CD4-positive, CD25-positive, alpha-beta regulatory T cell (primary cell): ENCODE measurements at regions not wholly inside any gene's neighbourhood (a gene's known extent, or its start where the extent isn't known, plus 50 kb on each side); places are given as distances from the start of the nearest gene placed in this dataset.
"Not testable (repeated sequence)": the region's sequence is repeated elsewhere in the genome, so short reads cannot be mapped to it uniquely, and the experiment has no call there.

Experiments
- ATAC-seq, 2 donors: fragments of 150-1000 bp; cut with Tn5 transposase; one replicate each; pipeline ENCODE4 v1.10.0; 2021; ENCODE audit warnings: low read depth in 2 of 2, moderate number of reproducible peaks in 2 of 2, moderate library complexity in 1 of 2
- DNase-seq, 3 donors: peaks; one replicate each; pipeline versions ENCODE4 v3.0.0 to v3.0.0-alpha.2; 2012 to 2022; ENCODE audit warnings: mixed read lengths in 1 of 3
- H3K27ac ChIP-seq: one replicate; pipeline ENCODE4 v1.7.0; 2013; ENCODE audit warnings: mild to moderate bottlenecking, low read length; ENCODE audit not compliant: insufficient read depth, poor library complexity, severe bottlenecking
- H3K27me3 ChIP-seq: one replicate; pipeline ENCODE4 v1.7.0; 2013; ENCODE audit warnings: low read length; ENCODE audit not compliant: control insufficient read depth, insufficient read depth
- H3K36me3 ChIP-seq: one replicate; pipeline ENCODE4 v1.7.0; 2013; ENCODE audit warnings: mild to moderate bottlenecking, low read length, moderate library complexity; ENCODE audit not compliant: control insufficient read depth, insufficient read depth
- H3K4me1 ChIP-seq: 2 replicates; pipeline ENCODE4 v1.7.0; 2013; ENCODE audit warnings: mild to moderate bottlenecking, low read length; ENCODE audit not compliant: insufficient read depth, control insufficient read depth, poor library complexity, severe bottlenecking
- H3K4me3 ChIP-seq: one replicate; pipeline ENCODE4 v1.7.0; 2013; ENCODE audit warnings: low read depth, mild to moderate bottlenecking, low read length, moderate library complexity
- H3K9me3 ChIP-seq, 2 experiments: 1 replicate in 1 of 2; 2 replicates in 1 of 2; pipeline ENCODE4 v1.7.0; 2013; ENCODE audit warnings: low read length in 2 of 2, mild to moderate bottlenecking in 1 of 2, moderate library complexity in 1 of 2; ENCODE audit not compliant: control insufficient read depth in 2 of 2
- H3K27ac Mint-ChIP-seq, 3 donors: one replicate each; pipeline ENCODE4 v1.8.0; 2020 to 2022; ENCODE audit warnings: mild to moderate bottlenecking in 3 of 3, mixed read lengths in 3 of 3, moderate library complexity in 2 of 3
- H3K27me3 Mint-ChIP-seq: one replicate; pipeline ENCODE4 v1.8.0; 2022; ENCODE audit warnings: mild to moderate bottlenecking, mixed read lengths
- H3K36me3 Mint-ChIP-seq: one replicate; pipeline ENCODE4 v1.8.0; 2020; ENCODE audit warnings: mixed read lengths
- H3K4me1 Mint-ChIP-seq, 4 donors: one replicate each; pipeline ENCODE4 v1.8.0; 2020 to 2022; ENCODE audit warnings: mixed read lengths in 4 of 4, mild to moderate bottlenecking in 1 of 4
- H3K4me3 Mint-ChIP-seq, 4 donors: one replicate each; pipeline ENCODE4 v1.8.0; 2020 to 2022; ENCODE audit warnings: mild to moderate bottlenecking in 4 of 4, mixed read lengths in 4 of 4, moderate library complexity in 3 of 4
- H3K9me3 Mint-ChIP-seq, 7 donors: one replicate each; pipeline ENCODE4 v1.8.0; 2020 to 2022; ENCODE audit warnings: mixed read lengths in 7 of 7, mild to moderate bottlenecking in 3 of 7, moderate library complexity in 2 of 7

GRCh38 chr2:147293991-147294824 is 550.6 kb upstream of the ACVR2A start:
- no peaks in the 10 kb centered on the region for H3K36me3 Mint-ChIP-seq
- Histone ChIP-seq H3K36me3 (no peaks in the 10 kb centered on the region), H3K9me3 (no peaks in the 10 kb centered on the region), H3K4me3 (peak overlapping the region; percentile 47), H3K4me1 (peaks cover 31% of the 10 kb centered on the region), H3K27ac (peak overlapping the region; percentile 17), H3K27me3 (no peaks in the 10 kb centered on the region)
- peak; percentile 26 to 47 for ATAC-seq
- DNase-seq = peak in 1 of 3 donors; percentile 18
- H3K4me3 Mint-ChIP-seq = peak overlapping the region in 2 of 4 donors; percentile 10 to 44
- H3K4me1 Mint-ChIP-seq = peaks cover 9 to 59% (median 38%) of the 10 kb centered on the region in 4 donors
- peak overlapping the region; percentile 4 to 72 (median 68) for H3K27ac Mint-ChIP-seq
- H3K27me3 Mint-ChIP-seq = no peaks in the 10 kb centered on the region
- H3K9me3 Mint-ChIP-seq = peaks cover 0 to 10% (median 2%) of the 10 kb centered on the region in 7 donors

DNA sequence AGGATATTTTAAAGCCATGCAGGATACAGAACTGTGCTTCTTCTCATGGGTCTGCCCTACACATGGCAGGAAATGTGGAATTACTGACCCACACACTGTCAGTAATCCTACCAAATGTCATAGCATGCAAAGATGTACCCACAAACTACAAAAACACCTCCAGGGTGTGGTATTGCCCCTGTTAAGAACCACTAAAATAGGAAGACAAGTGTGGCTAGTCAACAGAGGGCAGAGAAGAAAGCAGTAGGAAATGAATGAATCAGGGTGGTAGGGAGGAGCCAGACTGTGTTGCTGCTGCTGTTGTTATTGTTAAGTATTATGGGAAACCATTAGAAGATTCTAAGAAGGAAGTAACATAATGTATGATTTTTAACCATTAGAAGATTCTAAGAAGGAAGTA is 556.7 kb upstream of the ACVR2A start:
- peak in 2 of 3 donors; percentile 59 to 79 for DNase-seq
- Histone ChIP-seq H3K4me1 (peaks cover 14% of the 10 kb centered on the region), H3K4me3 (peak overlapping the region; percentile 9), H3K9me3 (no peaks in the 10 kb centered on the region), H3K27me3 (no peaks in the 10 kb centered on the region), H3K36me3 (no peaks in the 10 kb centered on the region), H3K27ac (no peak overlapping the region)
- Mint-ChIP-seq H3K4me1 (peaks cover 3 to 22% (median 16%) of the 10 kb centered on the region in 4 donors), H3K36me3 (no peaks in the 10 kb centered on the region), H3K4me3 (peak overlapping the region in 3 of 4 donors; percentile 0 to 23 (median 22)), H3K27ac (peak overlapping the region; percentile 0 to 88 (median 44)), H3K27me3 (no peaks in the 10 kb centered on the region), H3K9me3 (peaks cover 0 to 5% (median 0%) of the 10 kb centered on the region in 7 donors)
- ATAC-seq = peak; percentile 90 to 98

DNA sequence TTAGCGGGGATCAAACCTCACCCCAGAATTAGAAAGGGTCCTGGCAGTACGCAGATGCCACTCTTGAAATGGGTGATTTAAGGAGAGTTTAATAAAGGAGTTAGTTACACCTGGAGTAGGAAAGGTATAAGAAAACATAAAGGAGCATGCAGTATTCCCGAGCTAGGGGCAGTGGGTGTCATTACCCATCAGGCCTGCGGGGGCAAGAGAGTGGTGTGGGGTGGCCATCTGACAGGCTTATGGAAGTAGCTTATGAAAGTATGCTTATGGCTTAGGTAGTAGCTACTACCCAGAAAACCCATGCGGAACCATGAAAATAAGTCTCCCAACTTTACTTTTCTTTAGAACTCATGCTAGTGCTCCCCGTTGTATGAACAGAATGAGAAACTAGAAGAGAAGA is 568.9 kb upstream of the ACVR2A start:
- Mint-ChIP-seq H3K4me1 (peaks cover 0 to 3% (median 0%) of the 10 kb centered on the region in 4 donors), H3K27ac (no peak overlapping the region), H3K36me3 (no peaks in the 10 kb centered on the region), H3K9me3 (peaks cover 0 to 12% (median 4%) of the 10 kb centered on the region in 7 donors), H3K4me3 (no peak overlapping the region), H3K27me3 (peaks cover 4% of the 10 kb centered on the region)
- no peaks in the 10 kb centered on the region for H3K9me3 ChIP-seq
- no peak overlapping the region for H3K4me3 ChIP-seq
- ATAC-seq (no peak), DNase-seq (no peak)
- no peaks in the 10 kb centered on the region for H3K27me3 ChIP-seq
- H3K4me1 ChIP-seq = no peaks in the 10 kb centered on the region
- no peaks in the 10 kb centered on the region for H3K36me3 ChIP-seq
- no peak overlapping the region for H3K27ac ChIP-seq

DNA sequence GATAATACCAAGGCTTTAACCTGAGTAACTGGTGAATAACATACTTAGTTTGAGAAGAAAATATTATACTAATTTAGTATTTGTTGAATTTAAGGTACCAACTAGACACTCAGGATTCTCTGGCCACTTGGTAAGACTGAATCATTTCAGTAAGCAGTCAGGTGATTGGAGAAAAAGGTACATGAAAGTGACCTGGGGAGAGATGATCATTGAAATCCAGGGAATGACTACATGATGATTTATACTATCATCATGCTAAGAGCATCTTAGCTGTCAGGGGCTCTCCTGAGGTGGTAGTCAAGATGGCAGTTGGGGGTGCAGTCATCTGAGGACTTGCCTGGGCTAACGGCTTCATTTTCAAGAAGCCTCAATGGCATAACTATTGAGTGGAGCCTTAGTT is 571.2 kb upstream of the ACVR2A start:
- no peak overlapping the region for H3K27ac ChIP-seq
- H3K36me3 ChIP-seq = no peaks in the 10 kb centered on the region
- no peak for ATAC-seq
- no peak for DNase-seq
- peaks cover 0 to 3% (median 0%) of the 10 kb centered on the region in 4 donors for H3K4me1 Mint-ChIP-seq
- H3K27me3 ChIP-seq = no peaks in the 10 kb centered on the region
- H3K9me3 ChIP-seq = peaks cover 0 to 3% of the 10 kb centered on the region in 2 experiments
- no peak overlapping the region for H3K27ac Mint-ChIP-seq
- no peaks in the 10 kb centered on the region for H3K36me3 Mint-ChIP-seq
- no peak overlapping the region for H3K4me3 Mint-ChIP-seq
- H3K4me1 ChIP-seq = no peaks in the 10 kb centered on the region
- H3K27me3 Mint-ChIP-seq = peaks cover 4% of the 10 kb centered on the region
- H3K9me3 Mint-ChIP-seq = peaks cover 6 to 24% (median 6%) of the 10 kb centered on the region in 7 donors
- no peak overlapping the region for H3K4me3 ChIP-seq

GRCh38 chr2:147273106-147273505 is 571.7 kb upstream of the ACVR2A start:
- Mint-ChIP-seq H3K9me3 (peaks cover 6 to 26% (median 6%) of the 10 kb centered on the region in 7 donors), H3K27ac (no peak overlapping the region), H3K27me3 (peaks cover 4% of the 10 kb centered on the region), H3K4me1 (peaks cover 0 to 3% (median 0%) of the 10 kb centered on the region in 4 donors), H3K4me3 (no peak overlapping the region), H3K36me3 (no peaks in the 10 kb centered on the region)
- ATAC-seq (no peak), DNase-seq (no peak)
- Histone ChIP-seq H3K4me1 (no peaks in the 10 kb centered on the region), H3K9me3 (peaks cover 0 to 3% of the 10 kb centered on the region in 2 experiments), H3K36me3 (no peaks in the 10 kb centered on the region), H3K27me3 (no peaks in the 10 kb centered on the region), H3K27ac (no peak overlapping the region), H3K4me3 (no peak overlapping the region)

DNA sequence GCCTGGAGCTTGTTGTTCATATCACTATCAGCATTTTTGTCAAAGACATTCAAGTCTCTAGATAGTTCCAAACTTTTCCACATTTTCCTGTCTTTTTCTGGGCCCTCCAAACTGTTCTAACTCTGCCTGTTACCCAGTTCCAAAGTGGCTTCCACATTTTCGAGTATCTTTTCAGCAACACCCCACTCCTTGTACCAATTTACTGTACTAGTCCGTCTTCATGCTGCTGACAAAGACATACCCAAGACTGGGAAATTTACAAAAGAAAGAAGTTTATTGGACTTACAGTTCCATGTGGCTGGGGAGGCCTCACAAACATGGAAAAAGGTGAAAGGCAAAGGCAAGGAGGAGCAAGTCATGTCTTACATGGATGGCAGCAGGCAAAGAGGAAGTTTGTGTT is 575.2 kb upstream of the ACVR2A start:
- H3K27me3 Mint-ChIP-seq, ATAC-seq, H3K9me3 ChIP-seq, H3K27me3 ChIP-seq, H3K27ac ChIP-seq, H3K27ac Mint-ChIP-seq, H3K4me1 ChIP-seq, DNase-seq, H3K36me3 Mint-ChIP-seq, H3K36me3 ChIP-seq, H3K4me1 Mint-ChIP-seq, H3K4me3 ChIP-seq, H3K4me3 Mint-ChIP-seq: not testable (repeated sequence)
- peaks cover 2 to 31% (median 6%) of the 10 kb centered on the region in 7 donors for H3K9me3 Mint-ChIP-seq

- H3K4me3 Mint-ChIP-seq = no peak overlapping the region
- no peaks in the 10 kb centered on the region for H3K9me3 ChIP-seq
- no peak for ATAC-seq
- H3K27ac ChIP-seq = no peak overlapping the region
- H3K4me1 ChIP-seq = no peaks in the 10 kb centered on the region
- no peaks in the 10 kb centered on the region for H3K27me3 Mint-ChIP-seq
- no peaks in the 10 kb centered on the region for H3K4me1 Mint-ChIP-seq
- H3K27ac Mint-ChIP-seq = no peak overlapping the region
- DNase-seq = no peak
- no peaks in the 10 kb centered on the region for H3K36me3 Mint-ChIP-seq
- H3K36me3 ChIP-seq = no peaks in the 10 kb centered on the region
- peaks cover 0 to 6% (median 5%) of the 10 kb centered on the region in 7 donors for H3K9me3 Mint-ChIP-seq
- H3K4me3 ChIP-seq = no peak overlapping the region
- H3K27me3 ChIP-seq = no peaks in the 10 kb centered on the region
These were observed 584.6 kb upstream of the ACVR2A start for GRCh38 chr2:147260241-147260640.

GRCh38 chr2:147255812-147256211 is 589.0 kb upstream of the ACVR2A start:
- peaks cover 0 to 8% (median 4%) of the 10 kb centered on the region in 7 donors for H3K9me3 Mint-ChIP-seq

More at GRCh38 chr2:147255812-147256211, 589.0 kb upstream of the ACVR2A start:
- peaks cover 0 to 5% of the 10 kb centered on the region in 2 experiments for H3K9me3 ChIP-seq
- H3K4me1 ChIP-seq = no peaks in the 10 kb centered on the region
- no peak overlapping the region for H3K27ac ChIP-seq
- no peak overlapping the region for H3K27ac Mint-ChIP-seq
- no peaks in the 10 kb centered on the region for H3K4me1 Mint-ChIP-seq
- H3K27me3 Mint-ChIP-seq = peaks cover 3% of the 10 kb centered on the region
- ATAC-seq (no peak), DNase-seq (no peak)
- H3K4me3 ChIP-seq = no peak overlapping the region
- H3K4me3 Mint-ChIP-seq = no peak overlapping the region
- H3K27me3 ChIP-seq = no peaks in the 10 kb centered on the region
- no peaks in the 10 kb centered on the region for H3K36me3 Mint-ChIP-seq
- no peaks in the 10 kb centered on the region for H3K36me3 ChIP-seq
